Mesendoderm (in vitro differentiated cells): ENCODE measurements at regions not wholly inside any gene's neighbourhood (a gene's known extent, or its start where the extent isn't known, plus 50 kb on each side); places are given as distances from the start of the nearest gene placed in this dataset.
"Not testable (repeated sequence)": the region's sequence is repeated elsewhere in the genome, so short reads cannot be mapped to it uniquely, and the experiment has no call there.

ENCODE experiments used
- DNase-seq: peaks from one replicate; pipeline ENCODE4 v3.0.0; 2013
- H2AK5ac ChIP-seq: 2 replicates; pipeline ENCODE4 v1.6.1; 2013; ENCODE audit warnings: low read length, inconsistent platforms
- H2BK120ac ChIP-seq: 2 replicates; pipeline ENCODE4 v1.6.1; 2013; ENCODE audit warnings: low read depth, mild to moderate bottlenecking, low read length, moderate library complexity, mixed read lengths
- H2BK15ac ChIP-seq: replicated peaks from 2 replicates; pipeline ENCODE4 v1.6.1; 2013; ENCODE audit warnings: low read depth, mild to moderate bottlenecking, moderate library complexity
- H2BK5ac ChIP-seq: 2 replicates; pipeline ENCODE4 v1.6.1; 2013; ENCODE audit warnings: low read length, inconsistent platforms
- H3K18ac ChIP-seq: 2 replicates; pipeline ENCODE4 v1.6.1; 2013; ENCODE audit warnings: mild to moderate bottlenecking, low read length, mixed read lengths
- H3K23ac ChIP-seq: one replicate; pipeline ENCODE4 v1.6.1; 2013; ENCODE audit warnings: low read length
- H3K27ac ChIP-seq: 2 replicates; pipeline ENCODE4 v1.5.1; 2013; ENCODE audit warnings: low read depth, mild to moderate bottlenecking, inconsistent platforms, low read length, moderate library complexity
- H3K27me3 ChIP-seq: 2 replicates; pipeline ENCODE4 v1.6.1; 2013; ENCODE audit warnings: low read length, control low read depth, mild to moderate bottlenecking, inconsistent platforms; ENCODE audit not compliant: insufficient read depth, poor library complexity
- H3K36me3 ChIP-seq: 2 replicates; pipeline ENCODE4 v1.6.1; 2013; ENCODE audit warnings: low read length, inconsistent platforms; ENCODE audit not compliant: control insufficient read depth, insufficient read depth
- H3K4ac ChIP-seq: one replicate; pipeline ENCODE4 v1.6.1; 2013; ENCODE audit warnings: low read depth, mild to moderate bottlenecking, low read length, moderate library complexity
- H3K4me1 ChIP-seq: 2 replicates; pipeline ENCODE4 v1.6.1; 2013; ENCODE audit warnings: low read depth, low read length, inconsistent platforms; ENCODE audit not compliant: control insufficient read depth
- H3K4me2 ChIP-seq: 2 replicates; pipeline ENCODE4 v1.6.1; 2013; ENCODE audit warnings: low read length
- H3K4me3 ChIP-seq: 2 replicates; pipeline ENCODE4 v1.5.1; 2013; ENCODE audit warnings: mild to moderate bottlenecking, low read length
- H3K56ac ChIP-seq: one replicate; pipeline ENCODE4 v1.6.1; 2013; ENCODE audit warnings: low read length
- H3K79me1 ChIP-seq: 2 replicates; pipeline ENCODE4 v1.6.1; 2013; ENCODE audit warnings: low read length, inconsistent platforms
- H3K79me2 ChIP-seq: 2 replicates; pipeline ENCODE4 v1.6.1; 2013; ENCODE audit warnings: mild to moderate bottlenecking, low read length; ENCODE audit not compliant: control insufficient read depth, insufficient read depth
- H3K9ac ChIP-seq: 2 replicates; pipeline ENCODE4 v1.6.1; 2013; ENCODE audit warnings: low read length, inconsistent platforms
- H4K5ac ChIP-seq: one replicate; pipeline ENCODE4 v1.6.1; 2013; ENCODE audit warnings: low read length
- H4K8ac ChIP-seq: one replicate; pipeline ENCODE4 v1.6.1; 2013; ENCODE audit warnings: low read depth, mild to moderate bottlenecking, control low read depth, low read length, moderate library complexity
- WGBS: extraction: QIAGEN DNeasy Blood & Tissue Kit; methylation state at CpG from one replicate; pipeline ENCODE4 v1.1.7; 2013; ENCODE audit warnings: low lambda C conversion rate, missing lambda C conversion rate; ENCODE audit not compliant: insufficient coverage; ENCODE audit errors: extremely low coverage; 5-methylcytosine and 5-hydroxymethylcytosine counted together

GRCh38 chr7:106582365-106582764, 78.6 kb downstream of the CCDC71L start:
- Histone ChIP-seq H2AK5ac (no peak overlapping the region), H3K56ac (no peak overlapping the region), H4K5ac (no peak overlapping the region), H3K4me2 (no peak overlapping the region), H2BK15ac (no peak overlapping the region), H3K27ac (no peak overlapping the region), H3K18ac (no peak overlapping the region), H3K9ac (no peak overlapping the region), H3K4me1 (no peaks in the 10 kb centered on the region), H3K36me3 (no peaks in the 10 kb centered on the region), H3K4ac (no peak overlapping the region), H3K4me3 (no peak overlapping the region), H3K79me1 (no peaks in the 10 kb centered on the region), H3K79me2 (no peaks in the 10 kb centered on the region), H3K27me3 (no peaks in the 10 kb centered on the region), H3K23ac (no peak overlapping the region), H2BK5ac (no peak overlapping the region), H2BK120ac (no peak overlapping the region), H4K8ac (no peak overlapping the region)
- DNase-seq = no peak
- WGBS = no CpG with 5 or more reads among the region's 2 CpGs

- H4K8ac ChIP-seq, H3K79me1 ChIP-seq, H2BK120ac ChIP-seq, H3K4ac ChIP-seq, H3K23ac ChIP-seq, H3K9ac ChIP-seq, H2BK5ac ChIP-seq, H3K4me1 ChIP-seq, H3K27ac ChIP-seq, H2BK15ac ChIP-seq, H3K56ac ChIP-seq, H3K27me3 ChIP-seq, H2AK5ac ChIP-seq, H3K4me2 ChIP-seq, H4K5ac ChIP-seq, H3K36me3 ChIP-seq, H3K4me3 ChIP-seq, H3K18ac ChIP-seq, DNase-seq, H3K79me2 ChIP-seq: not testable (repeated sequence)
- WGBS = no CpG with 5 or more reads among the region's 13 CpGs
These were observed 81.9 kb downstream of the CCDC71L start for GRCh38 chr7:106579086-106579485.

- no peak overlapping the region for H2AK5ac ChIP-seq
- H3K4me3 ChIP-seq = no peak overlapping the region
- no peak overlapping the region for H2BK120ac ChIP-seq
- H2BK15ac ChIP-seq = no peak overlapping the region
- H4K5ac ChIP-seq = no peak overlapping the region
- H3K56ac ChIP-seq = no peak overlapping the region
- no peaks in the 10 kb centered on the region for H3K36me3 ChIP-seq
- no peak overlapping the region for H3K18ac ChIP-seq
- H3K79me1 ChIP-seq = no peaks in the 10 kb centered on the region
- H3K9ac ChIP-seq = no peak overlapping the region
- no peak overlapping the region for H4K8ac ChIP-seq
- H2BK5ac ChIP-seq = no peak overlapping the region
- no peak overlapping the region for H3K4me2 ChIP-seq
- H3K79me2 ChIP-seq = no peaks in the 10 kb centered on the region
- H3K4ac ChIP-seq = no peak overlapping the region
- no peaks in the 10 kb centered on the region for H3K4me1 ChIP-seq
- no CpG with 5 or more reads among the region's 6 CpGs for WGBS
- no peaks in the 10 kb centered on the region for H3K27me3 ChIP-seq
- no peak overlapping the region for H3K27ac ChIP-seq
- no peak overlapping the region for H3K23ac ChIP-seq
- DNase-seq = no peak
These were observed 85.7 kb downstream of the CCDC71L start for GRCh38 chr7:106575138-106575823.

- H2AK5ac ChIP-seq = no peak overlapping the region
- WGBS = no CpG with 5 or more reads among the region's 3 CpGs
These were observed 87.2 kb downstream of the CCDC71L start for GRCh38 chr7:106573738-106574137.

GRCh38 chr7:106573125-106573663, 87.8 kb downstream of the CCDC71L start:
- Histone ChIP-seq H3K4me1 (peaks cover 7% of the 10 kb centered on the region), H2AK5ac (no peak overlapping the region)

More at GRCh38 chr7:106573738-106574137, 87.2 kb downstream of the CCDC71L start:
- no peak overlapping the region for H4K8ac ChIP-seq
- H3K36me3 ChIP-seq = no peaks in the 10 kb centered on the region
- no peak overlapping the region for H3K56ac ChIP-seq
- H3K27ac ChIP-seq = no peak overlapping the region
- no peak overlapping the region for H3K4ac ChIP-seq
- no peak overlapping the region for H2BK15ac ChIP-seq
- no peak overlapping the region for H3K18ac ChIP-seq
- H3K79me1 ChIP-seq = no peaks in the 10 kb centered on the region
- H3K9ac ChIP-seq = no peak overlapping the region
- peaks cover 5% of the 10 kb centered on the region for H3K4me1 ChIP-seq
- H3K4me3 ChIP-seq = no peak overlapping the region
- H4K5ac ChIP-seq = no peak overlapping the region
- H2BK5ac ChIP-seq = no peak overlapping the region
- no peaks in the 10 kb centered on the region for H3K27me3 ChIP-seq
- H3K23ac ChIP-seq = no peak overlapping the region
- no peak overlapping the region for H3K4me2 ChIP-seq
- no peak overlapping the region for H2BK120ac ChIP-seq
- DNase-seq = no peak
- H3K79me2 ChIP-seq = no peaks in the 10 kb centered on the region

More at GRCh38 chr7:106573125-106573663, 87.8 kb downstream of the CCDC71L start:
- Histone ChIP-seq H4K5ac (no peak overlapping the region), H3K27ac (no peak overlapping the region), H3K36me3 (no peaks in the 10 kb centered on the region), H3K9ac (no peak overlapping the region), H2BK5ac (no peak overlapping the region), H2BK120ac (no peak overlapping the region), H2BK15ac (no peak overlapping the region), H3K27me3 (no peaks in the 10 kb centered on the region), H3K4me3 (no peak overlapping the region), H3K4me2 (no peak overlapping the region), H3K4ac (no peak overlapping the region), H3K56ac (no peak overlapping the region), H3K79me2 (no peaks in the 10 kb centered on the region), H3K23ac (no peak overlapping the region), H3K18ac (no peak overlapping the region), H3K79me1 (no peaks in the 10 kb centered on the region), H4K8ac (no peak overlapping the region)
- no peak for DNase-seq
- no CpG with 5 or more reads among the region's 1 CpG for WGBS
